ENCODE measurements at regions not wholly inside any gene's neighbourhood (a gene's known extent, or its start where the extent isn't known, plus 50 kb on each side); places are given as distances from the start of the nearest gene placed in this dataset.

DNA sequence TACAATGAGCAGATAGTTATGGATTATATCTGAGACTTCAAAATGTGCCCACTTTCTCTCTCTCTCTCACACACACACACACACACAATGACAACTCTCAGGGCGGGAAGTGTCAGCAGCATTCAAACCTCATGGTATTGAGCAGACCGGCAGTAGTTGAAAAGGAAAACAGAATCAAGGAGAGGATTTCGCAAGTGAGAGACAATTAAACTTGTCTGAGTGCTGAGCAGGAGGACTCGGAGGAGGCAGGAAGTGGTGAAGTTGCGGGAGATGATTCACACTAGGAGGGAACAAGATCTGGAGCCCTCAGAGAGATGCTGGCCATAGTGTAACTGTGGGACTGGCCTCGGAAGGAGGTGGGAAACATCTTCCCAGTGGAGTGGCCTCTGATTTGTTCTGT lies 353.1 kb downstream of the EFNB2 start:
- TF ChIP-seq, protein P1, sequence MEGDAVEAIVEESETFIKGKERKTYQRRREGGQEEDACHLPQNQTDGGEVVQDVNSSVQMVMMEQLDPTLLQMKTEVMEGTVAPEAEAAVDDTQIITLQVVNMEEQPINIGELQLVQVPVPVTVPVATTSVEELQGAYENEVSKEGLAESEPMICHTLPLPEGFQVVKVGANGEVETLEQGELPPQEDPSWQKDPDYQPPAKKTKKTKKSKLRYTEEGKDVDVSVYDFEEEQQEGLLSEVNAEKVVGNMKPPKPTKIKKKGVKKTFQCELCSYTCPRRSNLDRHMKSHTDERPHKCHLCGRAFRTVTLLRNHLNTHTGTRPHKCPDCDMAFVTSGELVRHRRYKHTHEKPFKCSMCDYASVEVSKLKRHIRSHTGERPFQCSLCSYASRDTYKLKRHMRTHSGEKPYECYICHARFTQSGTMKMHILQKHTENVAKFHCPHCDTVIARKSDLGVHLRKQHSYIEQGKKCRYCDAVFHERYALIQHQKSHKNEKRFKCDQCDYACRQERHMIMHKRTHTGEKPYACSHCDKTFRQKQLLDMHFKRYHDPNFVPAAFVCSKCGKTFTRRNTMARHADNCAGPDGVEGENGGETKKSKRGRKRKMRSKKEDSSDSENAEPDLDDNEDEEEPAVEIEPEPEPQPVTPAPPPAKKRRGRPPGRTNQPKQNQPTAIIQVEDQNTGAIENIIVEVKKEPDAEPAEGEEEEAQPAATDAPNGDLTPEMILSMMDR (IDR thresholded peaks at IDR 0.05; ENCODE audit: borderline replicate concordance, control extremely low read depth, extremely low read depth, insufficient read depth, missing control alignments), result no peak
- in situ Hi-C loops (cut with MboI; ENCODE audit: low sequenced_read_pairs, unreplicated experiment), result no loop called here
- DNase-seq (ENCODE audit: low spot score), result no peak

DNA sequence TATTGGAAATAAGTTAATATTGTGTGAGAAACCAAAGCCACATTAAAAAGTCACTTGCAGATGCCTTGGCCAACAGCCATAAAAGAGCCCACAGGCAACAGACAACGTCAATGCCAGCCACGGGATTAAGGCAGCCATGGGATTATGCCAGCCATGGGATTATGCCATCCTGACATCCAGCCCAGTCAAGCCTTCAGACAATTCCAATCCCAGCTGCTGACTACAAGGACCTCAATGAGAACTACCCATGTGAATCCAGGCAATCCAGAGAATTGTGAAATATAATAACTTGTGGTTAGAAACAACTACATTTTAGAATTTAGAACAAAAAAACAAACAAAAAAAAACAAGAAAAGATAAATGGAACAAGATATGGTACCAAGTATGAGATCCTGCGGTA lies 356.6 kb downstream of the EFNB2 start:
- in situ Hi-C loops (cut with MboI; ENCODE audit: low sequenced_read_pairs, unreplicated experiment), result no loop called here
- TF ChIP-seq, protein P1 (IDR thresholded peaks at IDR 0.05; ENCODE audit: borderline replicate concordance, control extremely low read depth, extremely low read depth, insufficient read depth, missing control alignments), result no peak
- DNase-seq (ENCODE audit: low spot score), result no peak

DNA sequence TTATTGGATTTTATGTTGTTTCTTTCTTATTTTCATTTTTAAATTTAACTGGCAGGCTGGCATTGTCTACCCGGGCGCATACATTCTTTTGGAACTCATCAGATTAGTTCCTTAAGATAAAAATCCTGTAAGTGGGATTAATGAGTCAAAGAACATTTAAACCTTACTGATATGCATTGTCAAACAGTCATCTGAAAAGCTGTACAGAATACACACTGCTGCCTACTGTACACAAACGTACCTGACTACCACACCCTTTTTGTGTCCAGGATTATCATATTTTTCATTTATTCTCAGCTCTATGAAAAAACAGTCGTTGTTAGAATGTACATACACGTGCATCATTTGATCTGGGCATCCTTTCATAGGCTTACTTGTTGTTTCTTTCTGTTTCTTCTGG lies 358.3 kb downstream of the EFNB2 start:
- TF ChIP-seq, protein P1 (IDR thresholded peaks at IDR 0.05; ENCODE audit: borderline replicate concordance, control extremely low read depth, extremely low read depth, insufficient read depth, missing control alignments), result no peak
- in situ Hi-C loops (cut with MboI; ENCODE audit: low sequenced_read_pairs, unreplicated experiment), result no loop called here
- no peak for DNase-seq (ENCODE audit: low spot score)

DNA sequence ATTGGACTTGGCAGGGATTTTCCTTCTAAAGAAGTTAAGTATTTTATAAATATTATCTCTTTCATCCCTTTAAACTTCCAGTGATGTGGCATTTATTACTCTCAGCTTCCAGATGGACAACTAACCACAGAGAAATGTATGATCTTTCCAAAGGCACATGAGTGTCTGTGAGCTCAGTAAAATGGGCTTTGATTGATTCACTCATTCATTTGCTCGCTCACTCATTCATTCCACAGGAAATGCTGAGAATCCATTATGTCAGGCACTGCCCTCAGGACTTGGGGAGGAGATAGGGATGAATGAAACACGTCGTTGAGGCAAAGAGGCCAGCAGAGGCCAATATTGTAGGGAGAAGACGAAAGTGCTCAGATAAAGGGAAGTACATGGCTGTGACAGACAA lies 359.3 kb downstream of the EFNB2 start:
- TF ChIP-seq, protein P1 (IDR thresholded peaks at IDR 0.05; ENCODE audit: borderline replicate concordance, control extremely low read depth, extremely low read depth, insufficient read depth, missing control alignments), result no peak
- no peak for DNase-seq (ENCODE audit: low spot score)
- in situ Hi-C loops (cut with MboI; ENCODE audit: low sequenced_read_pairs, unreplicated experiment), result no loop called here

DNA sequence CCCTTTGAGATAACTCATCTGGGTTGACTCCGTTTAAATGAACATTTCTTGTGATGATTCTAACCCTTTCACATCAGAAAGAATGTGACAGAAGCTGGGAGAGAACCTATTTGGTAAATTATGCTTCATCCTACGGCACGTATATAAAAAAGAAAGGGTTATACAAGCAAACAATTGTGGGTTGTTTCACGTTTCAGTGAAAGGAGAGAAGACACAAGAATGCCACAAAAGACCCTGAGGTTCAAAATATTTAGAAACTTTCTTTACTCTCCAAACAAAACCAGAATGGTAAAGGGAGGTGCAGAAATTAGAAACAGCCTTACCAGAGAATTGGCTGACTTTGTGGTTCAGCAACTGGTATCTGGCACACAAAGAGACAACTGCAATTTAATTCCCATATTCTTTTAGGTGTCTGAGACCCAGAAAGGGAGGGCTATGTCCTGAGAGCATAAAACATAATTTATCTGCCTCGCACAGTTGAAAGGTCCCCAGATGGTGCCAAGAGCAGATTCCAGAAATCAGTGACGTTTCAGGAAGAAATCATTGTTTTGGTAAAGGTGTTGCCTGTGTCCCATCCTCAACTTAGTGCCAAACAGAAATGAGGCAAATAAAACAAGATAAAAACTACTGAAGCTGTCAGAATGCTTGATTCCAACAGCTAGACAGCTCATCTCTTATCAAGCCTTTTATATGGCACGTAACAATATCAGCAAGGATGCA lies 361.4 kb downstream of the EFNB2 start:
- no peak for DNase-seq (ENCODE audit: low spot score)
- TF ChIP-seq, protein P1 (IDR thresholded peaks at IDR 0.05; ENCODE audit: borderline replicate concordance, control extremely low read depth, extremely low read depth, insufficient read depth, missing control alignments), result no peak
- in situ Hi-C loops (cut with MboI; ENCODE audit: low sequenced_read_pairs, unreplicated experiment), result no loop called here

DNA sequence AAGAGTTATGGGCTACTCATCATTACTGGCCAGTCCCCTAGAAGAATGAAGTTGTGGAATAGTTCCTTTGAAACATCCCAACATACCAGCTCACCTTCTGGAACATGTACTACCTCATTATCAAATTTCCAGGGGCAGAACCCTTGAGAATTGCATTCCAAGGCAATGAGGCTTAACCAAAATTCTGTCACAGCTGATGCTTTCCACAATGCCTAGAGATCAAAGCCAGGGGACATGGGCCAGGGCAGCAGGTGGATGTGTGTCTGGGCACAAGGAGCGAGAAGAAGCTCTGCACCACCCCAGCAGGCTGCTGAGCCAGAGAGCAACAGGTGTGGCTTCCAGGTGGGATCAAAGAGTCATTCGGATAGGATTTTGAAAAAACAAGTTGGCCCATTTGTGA lies 362.1 kb downstream of the EFNB2 start:
- no peak for DNase-seq (ENCODE audit: low spot score)
- TF ChIP-seq, protein P1 (IDR thresholded peaks at IDR 0.05; ENCODE audit: borderline replicate concordance, control extremely low read depth, extremely low read depth, insufficient read depth, missing control alignments), result no peak
- in situ Hi-C loops (cut with MboI; ENCODE audit: low sequenced_read_pairs, unreplicated experiment), result no loop called here

Measured in GM13976 (cell line).